ENCODE measurements at regions not wholly inside any gene's neighbourhood (a gene's known extent, or its start where the extent isn't known, plus 50 kb on each side); places are given as distances from the start of the nearest gene placed in this dataset.
"Not testable (repeated sequence)": the region's sequence is repeated elsewhere in the genome, so short reads cannot be mapped to it uniquely, and the experiment has no call there.

- DNase-seq (ENCODE audit: low read depth) = no peak
Measured at GRCh38 chr14:56351861-56352260, 227.7 kb upstream of the TMEM260 start.

GRCh38 chr14:56352999-56353398, 226.6 kb upstream of the TMEM260 start:
- DNase-seq (ENCODE audit: low read depth) = no peak

GRCh38 chr14:56357428-56357827, 222.2 kb upstream of the TMEM260 start:
- DNase-seq (ENCODE audit: low read depth) = no peak

GRCh38 chr14:56358275-56358674, 221.3 kb upstream of the TMEM260 start:
- DNase-seq (ENCODE audit: low read depth) = no peak

GRCh38 chr14:56358851-56359614, 220.6 kb upstream of the TMEM260 start:
- DNase-seq (ENCODE audit: low read depth) = no peak

- DNase-seq (ENCODE audit: low read depth) = not testable (repeated sequence)
Measured at GRCh38 chr14:56365663-56366062, 213.9 kb upstream of the TMEM260 start.

- DNase-seq (ENCODE audit: low read depth) = no peak
Measured at GRCh38 chr14:56367416-56367815, 212.2 kb upstream of the TMEM260 start.

GRCh38 chr14:56371737-56372136, 207.9 kb upstream of the TMEM260 start:
- no peak for DNase-seq (ENCODE audit: low read depth)

- DNase-seq (ENCODE audit: low read depth) = no peak
Measured at GRCh38 chr14:56374421-56374820, 205.2 kb upstream of the TMEM260 start.

GRCh38 chr14:56378046-56378445, 201.6 kb upstream of the TMEM260 start:
- no peak for DNase-seq (ENCODE audit: low read depth)

- DNase-seq (ENCODE audit: low read depth) = peak; percentile 75
Measured at GRCh38 chr14:56378475-56378877, 201.1 kb upstream of the TMEM260 start.

GRCh38 chr14:56379956-56380355, 199.6 kb upstream of the TMEM260 start:
- DNase-seq (ENCODE audit: low read depth) = peak; percentile 84

- DNase-seq (ENCODE audit: low read depth) = no peak
Measured at GRCh38 chr14:56386024-56386423, 193.6 kb upstream of the TMEM260 start.

- DNase-seq (ENCODE audit: low read depth) = no peak
Measured at GRCh38 chr14:56390859-56391258, 188.7 kb upstream of the TMEM260 start.

- no peak for DNase-seq (ENCODE audit: low read depth)
Measured at GRCh38 chr14:56394826-56395530, 184.6 kb upstream of the TMEM260 start.

GRCh38 chr14:56400109-56400825, 179.3 kb upstream of the TMEM260 start:
- DNase-seq (ENCODE audit: low read depth) = no peak

GRCh38 chr14:56412468-56413434, 166.8 kb upstream of the TMEM260 start:
- DNase-seq (ENCODE audit: low read depth) = no peak

GRCh38 chr14:56413721-56414120, 165.9 kb upstream of the TMEM260 start:
- DNase-seq (ENCODE audit: low read depth) = no peak

GRCh38 chr14:56414236-56414635, 165.4 kb upstream of the TMEM260 start:
- DNase-seq (ENCODE audit: low read depth) = no peak

- DNase-seq (ENCODE audit: low read depth) = no peak
Measured at GRCh38 chr14:56416213-56416612, 163.4 kb upstream of the TMEM260 start.

GRCh38 chr14:56417173-56417572, 162.4 kb upstream of the TMEM260 start:
- DNase-seq (ENCODE audit: low read depth) = no peak

- no peak for DNase-seq (ENCODE audit: low read depth)
Measured at GRCh38 chr14:56419750-56420149, 159.8 kb upstream of the TMEM260 start.
